RPMI7951 (cell line): ENCODE measurements at regions not wholly inside any gene's neighbourhood (a gene's known extent, or its start where the extent isn't known, plus 50 kb on each side); places are given as distances from the start of the nearest gene placed in this dataset.

ENCODE experiments used
- DNase-seq: peaks from one replicate; pipeline ENCODE4 v3.0.0-alpha.2; 2012; ENCODE audit warnings: low read depth

- no peak for DNase-seq
Measured at GRCh38 chr15:62691008-62691407, 351.5 kb upstream of the TPM1 start.

- no peak for DNase-seq
Measured at GRCh38 chr15:62697636-62698035, 344.9 kb upstream of the TPM1 start.

- no peak for DNase-seq
Measured at GRCh38 chr15:62698646-62699045, 343.9 kb upstream of the TPM1 start.

GRCh38 chr15:62706317-62706716, 336.2 kb upstream of the TPM1 start:
- DNase-seq = peak; percentile 24

GRCh38 chr15:62708470-62708869, 334.1 kb upstream of the TPM1 start:
- no peak for DNase-seq

GRCh38 chr15:62709261-62709660, 333.3 kb upstream of the TPM1 start:
- no peak for DNase-seq

GRCh38 chr15:62711691-62712454, 330.7 kb upstream of the TPM1 start:
- DNase-seq = peak; percentile 39

- no peak for DNase-seq
Measured at GRCh38 chr15:62712455-62712839, 330.1 kb upstream of the TPM1 start.

GRCh38 chr15:62715946-62716345, 326.6 kb upstream of the TPM1 start:
- DNase-seq = no peak

GRCh38 chr15:62717496-62717895, 325.1 kb upstream of the TPM1 start:
- DNase-seq = no peak

- peak; percentile 12 for DNase-seq
Measured at GRCh38 chr15:62719316-62719715, 323.2 kb upstream of the TPM1 start.

GRCh38 chr15:62722237-62722636, 320.3 kb upstream of the TPM1 start:
- no peak for DNase-seq

- no peak for DNase-seq
Measured at GRCh38 chr15:62726461-62726860, 316.1 kb upstream of the TPM1 start.

- DNase-seq = no peak
Measured at GRCh38 chr15:62727501-62727900, 315.0 kb upstream of the TPM1 start.

- no peak for DNase-seq
Measured at GRCh38 chr15:62730825-62731224, 311.7 kb upstream of the TPM1 start.

- no peak for DNase-seq
Measured at GRCh38 chr15:62732078-62732477, 310.5 kb upstream of the TPM1 start.

- DNase-seq = no peak
Measured at GRCh38 chr15:62734706-62735105, 307.8 kb upstream of the TPM1 start.

GRCh38 chr15:62736756-62737155, 305.8 kb upstream of the TPM1 start:
- no peak for DNase-seq

- peak; percentile 88 for DNase-seq
Measured at GRCh38 chr15:62737551-62737950, 305.0 kb upstream of the TPM1 start.

GRCh38 chr15:62739082-62739481, 303.5 kb upstream of the TPM1 start:
- peak; percentile 89 for DNase-seq

- DNase-seq = peak; percentile 74
Measured at GRCh38 chr15:62739507-62739906, 303.0 kb upstream of the TPM1 start.

- no peak for DNase-seq
Measured at GRCh38 chr15:62740141-62741004, 302.2 kb upstream of the TPM1 start.

GRCh38 chr15:62741106-62741505, 301.4 kb upstream of the TPM1 start:
- DNase-seq = no peak
